ENCODE measurements at regions not wholly inside any gene's neighbourhood (a gene's known extent, or its start where the extent isn't known, plus 50 kb on each side); places are given as distances from the start of the nearest gene placed in this dataset.
"Not testable (repeated sequence)": the region's sequence is repeated elsewhere in the genome, so short reads cannot be mapped to it uniquely, and the experiment has no call there.

GRCh38 chr16:80243303-80243702 lies 297.5 kb upstream of the DYNLRB2 start:
- FAIRE-seq: not testable (repeated sequence)

- FAIRE-seq: not testable (repeated sequence)
Measured at GRCh38 chr16:80242279-80242678, 298.5 kb upstream of the DYNLRB2 start.

- FAIRE-seq: no peak
Measured at GRCh38 chr16:80233097-80233835, 307.5 kb upstream of the DYNLRB2 start.

GRCh38 chr16:80231888-80232287 lies 308.9 kb upstream of the DYNLRB2 start:
- FAIRE-seq: no peak

- no peak for FAIRE-seq
Measured at GRCh38 chr16:80231121-80231520, 309.7 kb upstream of the DYNLRB2 start.

GRCh38 chr16:80230328-80231120 lies 310.3 kb upstream of the DYNLRB2 start:
- no peak for FAIRE-seq

GRCh38 chr16:80226499-80226898 lies 314.3 kb upstream of the DYNLRB2 start:
- FAIRE-seq: no peak

GRCh38 chr16:80210787-80211186 lies 330.0 kb upstream of the DYNLRB2 start:
- no peak for FAIRE-seq

GRCh38 chr16:80208743-80209142 lies 332.1 kb upstream of the DYNLRB2 start:
- no peak for FAIRE-seq

- no peak for FAIRE-seq
Measured at GRCh38 chr16:80208015-80208414, 332.8 kb upstream of the DYNLRB2 start.

- no peak for FAIRE-seq
Measured at GRCh38 chr16:80203821-80204220, 337.0 kb upstream of the DYNLRB2 start.

- FAIRE-seq: no peak
Measured at GRCh38 chr16:80202831-80203413, 337.9 kb upstream of the DYNLRB2 start.

- no peak for FAIRE-seq
Measured at GRCh38 chr16:80200079-80200478, 340.7 kb upstream of the DYNLRB2 start.

- FAIRE-seq: no peak
Measured at GRCh38 chr16:80199614-80200013, 341.2 kb upstream of the DYNLRB2 start.

GRCh38 chr16:80198311-80199299 lies 342.2 kb upstream of the DYNLRB2 start:
- FAIRE-seq: no peak

GRCh38 chr16:80197741-80198201 lies 343.0 kb upstream of the DYNLRB2 start:
- no peak for FAIRE-seq

- no peak for FAIRE-seq
Measured at GRCh38 chr16:80191928-80192327, 348.9 kb upstream of the DYNLRB2 start.

GRCh38 chr16:80189476-80190175 lies 351.2 kb upstream of the DYNLRB2 start:
- no peak for FAIRE-seq

- no peak for FAIRE-seq
Measured at GRCh38 chr16:80176114-80176513, 364.7 kb upstream of the DYNLRB2 start.

- no peak for FAIRE-seq
Measured at GRCh38 chr16:80175011-80175410, 365.8 kb upstream of the DYNLRB2 start.

- FAIRE-seq: no peak
Measured at GRCh38 chr16:80174416-80174815, 366.4 kb upstream of the DYNLRB2 start.

- no peak for FAIRE-seq
Measured at GRCh38 chr16:80171746-80172145, 369.0 kb upstream of the DYNLRB2 start.

Data from islet of Langerhans (tissue), 1 donor.